ENCODE measurements at regions not wholly inside any gene's neighbourhood (a gene's known extent, or its start where the extent isn't known, plus 50 kb on each side); places are given as distances from the start of the nearest gene placed in this dataset.

- TF ChIP-seq CTCF (IDR thresholded peaks at IDR 0.05) (no peak), USF2 (CRISPR knock-in tag; IDR thresholded peaks at IDR 0.05) (no peak), JUN (CRISPR knock-in tag; IDR thresholded peaks at IDR 0.05) (no peak), E2F1 (CRISPR knock-in tag; IDR thresholded peaks at IDR 0.05) (no peak), FOXJ3 (CRISPR knock-in tag; IDR thresholded peaks at IDR 0.05; ENCODE audit: borderline replicate concordance) (no peak), ATF3 (CRISPR knock-in tag; conservative IDR thresholded peaks at IDR 0.05) (no peak)
Measured at GRCh38 chr6:168371981-168372711, 52.6 kb upstream of the DACT2 start.
